ENCODE measurements at regions not wholly inside any gene's neighbourhood (a gene's known extent, or its start where the extent isn't known, plus 50 kb on each side); places are given as distances from the start of the nearest gene placed in this dataset.

DNA sequence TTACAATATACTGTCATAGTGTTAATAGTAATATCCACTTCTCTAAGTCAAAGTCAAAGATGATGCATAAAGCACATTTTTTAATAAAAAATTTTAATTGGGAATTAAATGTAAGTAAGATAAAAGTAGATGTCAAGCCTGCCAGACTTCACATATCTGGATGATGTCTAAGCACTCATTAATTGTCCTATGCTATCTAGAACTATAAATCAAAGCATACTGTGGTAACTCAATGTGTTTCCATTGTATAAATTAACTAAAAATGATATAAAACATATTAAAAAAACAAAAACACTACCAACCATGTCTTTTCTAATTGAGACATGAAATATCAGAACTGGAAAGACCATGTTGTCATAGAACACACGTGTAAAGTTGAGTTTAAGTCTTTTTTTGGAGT lies 51.2 kb downstream of the ZZZ3 start:
- TF ChIP-seq MTA3 (IDR thresholded peaks at IDR 0.05; ENCODE audit: borderline replicate concordance) = no peak
- TF ChIP-seq ZFP36 (IDR thresholded peaks at IDR 0.05; ENCODE audit: low read depth, low read length, partially characterized antibody) = no peak
- no peak for TF ChIP-seq CHD2 (IDR thresholded peaks at IDR 0.05; ENCODE audit: low read depth, low read length)
- TF ChIP-seq GTF2F1 (IDR thresholded peaks at IDR 0.05; ENCODE audit: low read depth, low read length) = no peak
- no peak for TF ChIP-seq DACH1 (IDR thresholded peaks at IDR 0.05; ENCODE audit: partially characterized antibody)
- no peak for TF ChIP-seq ZBTB43 (CRISPR knock-in tag; IDR thresholded peaks at IDR 0.05)
- no peak for TF ChIP-seq MCM5 (IDR thresholded peaks at IDR 0.05; ENCODE audit: low read depth)

Data from K562 (cell line).